SHP77 treated with DMSO at 0.1 percent for 48 hours (cell line): ENCODE measurements at regions not wholly inside any gene's neighbourhood (a gene's known extent, or its start where the extent isn't known, plus 50 kb on each side); places are given as distances from the start of the nearest gene placed in this dataset.
A peak's percentile ranks its signal among the peaks of the same experiment; 100 is the strongest.

Experiments used
- DNase-seq: peaks from one replicate; lab custom pipeline; 2025; lab: John Stamatoyannopoulos, UW

- no peak for DNase-seq
Observed at GRCh38 chr7:22657479-22657878, 69.5 kb upstream of the IL6 start.

- DNase-seq: no peak
Observed at GRCh38 chr7:22655781-22656180, 71.2 kb upstream of the IL6 start.

GRCh38 chr7:22654831-22655230 is 72.2 kb upstream of the IL6 start:
- no peak for DNase-seq

- no peak for DNase-seq
Observed at GRCh38 chr7:22653951-22654350, 73.0 kb upstream of the IL6 start.

GRCh38 chr7:22651534-22652243 is 75.3 kb upstream of the IL6 start:
- no peak for DNase-seq

- no peak for DNase-seq
Observed at GRCh38 chr7:22651036-22651435, 76.0 kb upstream of the IL6 start.

GRCh38 chr7:22649686-22650085 is 77.3 kb upstream of the IL6 start:
- DNase-seq: no peak

GRCh38 chr7:22647451-22648257 is 79.3 kb upstream of the IL6 start:
- DNase-seq: no peak

- DNase-seq: no peak
Observed at GRCh38 chr7:22645418-22646181, 81.4 kb upstream of the IL6 start.

GRCh38 chr7:22642454-22642853 is 84.5 kb upstream of the IL6 start:
- DNase-seq: no peak

- no peak for DNase-seq
Observed at GRCh38 chr7:22640269-22640668, 86.7 kb upstream of the IL6 start.

- DNase-seq: no peak
Observed at GRCh38 chr7:22639396-22639795, 87.6 kb upstream of the IL6 start.

GRCh38 chr7:22635349-22635748 is 91.7 kb upstream of the IL6 start:
- no peak for DNase-seq

- DNase-seq: no peak
Observed at GRCh38 chr7:22633954-22634474, 93.0 kb upstream of the IL6 start.

GRCh38 chr7:22633286-22633953 is 93.6 kb upstream of the IL6 start:
- DNase-seq: no peak

- DNase-seq: no peak
Observed at GRCh38 chr7:22632674-22633073, 94.3 kb upstream of the IL6 start.

GRCh38 chr7:22631730-22632129 is 95.3 kb upstream of the IL6 start:
- DNase-seq: no peak

- no peak for DNase-seq
Observed at GRCh38 chr7:22630069-22630468, 96.9 kb upstream of the IL6 start.

GRCh38 chr7:22629056-22629455 is 97.9 kb upstream of the IL6 start:
- no peak for DNase-seq

- DNase-seq: peak; percentile 64
Observed at GRCh38 chr7:22628112-22628511, 98.9 kb upstream of the IL6 start.

- DNase-seq: no peak
Observed at GRCh38 chr7:22627136-22627535, 99.9 kb upstream of the IL6 start.

- DNase-seq: no peak
Observed at GRCh38 chr7:22625251-22625650, 101.7 kb upstream of the IL6 start.
